ENCODE measurements at regions not wholly inside any gene's neighbourhood (a gene's known extent, or its start where the extent isn't known, plus 50 kb on each side); places are given as distances from the start of the nearest gene placed in this dataset.

DNA sequence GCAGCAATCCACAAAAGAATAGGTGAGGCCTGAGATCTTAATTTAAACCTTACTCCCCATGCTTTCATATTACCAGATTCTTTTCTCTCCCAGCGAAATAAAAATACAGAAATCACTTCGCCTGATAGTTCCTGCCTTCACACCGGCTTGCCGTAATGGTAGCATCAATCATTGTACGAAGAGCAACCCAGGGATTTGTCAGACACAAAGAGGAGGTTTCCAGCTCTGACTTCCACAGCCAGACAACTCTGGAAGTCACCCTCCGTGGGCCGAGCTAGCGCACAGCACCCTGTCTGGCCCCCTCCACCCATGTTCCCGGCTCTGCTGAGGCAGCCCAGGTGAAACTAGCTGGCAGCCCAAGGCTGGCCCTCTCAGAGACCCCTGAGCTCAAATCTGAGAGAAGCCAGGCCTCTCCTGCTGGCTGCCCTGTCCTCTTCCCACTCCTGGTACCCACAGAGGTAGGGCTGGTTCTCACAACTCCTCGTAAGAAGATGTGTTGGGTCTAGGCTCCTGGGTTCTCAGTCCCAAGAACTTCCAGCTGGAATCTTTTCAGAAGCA, 156.9 kb upstream of the BNIP2 start:
- no peaks in the 10 kb centered on the region for H3K4me1 ChIP-seq (ENCODE audit: control insufficient read depth, low read length)
- no peaks in the 10 kb centered on the region for H3K36me3 ChIP-seq (ENCODE audit: control insufficient read depth, low read length)
- H3K4me2 ChIP-seq (ENCODE audit: low read length), result no peak overlapping the region
- H3K4me3 ChIP-seq (ENCODE audit: low read length), result no peak overlapping the region
- no peaks in the 10 kb centered on the region for H3K9me3 ChIP-seq (ENCODE audit: control insufficient read depth, insufficient read depth, low read length)
- no peak for TF ChIP-seq EZH2phosphoT487 (IDR thresholded peaks at IDR 0.05; ENCODE audit: borderline replicate concordance, low read length)
- TF ChIP-seq, protein P1, sequence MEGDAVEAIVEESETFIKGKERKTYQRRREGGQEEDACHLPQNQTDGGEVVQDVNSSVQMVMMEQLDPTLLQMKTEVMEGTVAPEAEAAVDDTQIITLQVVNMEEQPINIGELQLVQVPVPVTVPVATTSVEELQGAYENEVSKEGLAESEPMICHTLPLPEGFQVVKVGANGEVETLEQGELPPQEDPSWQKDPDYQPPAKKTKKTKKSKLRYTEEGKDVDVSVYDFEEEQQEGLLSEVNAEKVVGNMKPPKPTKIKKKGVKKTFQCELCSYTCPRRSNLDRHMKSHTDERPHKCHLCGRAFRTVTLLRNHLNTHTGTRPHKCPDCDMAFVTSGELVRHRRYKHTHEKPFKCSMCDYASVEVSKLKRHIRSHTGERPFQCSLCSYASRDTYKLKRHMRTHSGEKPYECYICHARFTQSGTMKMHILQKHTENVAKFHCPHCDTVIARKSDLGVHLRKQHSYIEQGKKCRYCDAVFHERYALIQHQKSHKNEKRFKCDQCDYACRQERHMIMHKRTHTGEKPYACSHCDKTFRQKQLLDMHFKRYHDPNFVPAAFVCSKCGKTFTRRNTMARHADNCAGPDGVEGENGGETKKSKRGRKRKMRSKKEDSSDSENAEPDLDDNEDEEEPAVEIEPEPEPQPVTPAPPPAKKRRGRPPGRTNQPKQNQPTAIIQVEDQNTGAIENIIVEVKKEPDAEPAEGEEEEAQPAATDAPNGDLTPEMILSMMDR (IDR thresholded peaks at IDR 0.05; ENCODE audit: low read depth, low read length, poor library complexity, severe bottlenecking), result no peak
- H4K20me1 ChIP-seq (ENCODE audit: control insufficient read depth, insufficient read depth, low read depth, low read length), result no peaks in the 10 kb centered on the region
- H3K9me2 ChIP-seq (replicated peaks; ENCODE audit: control insufficient read depth, low read length), result no peaks in the 10 kb centered on the region
- H3K79me2 ChIP-seq (ENCODE audit: control insufficient read depth, low read length), result no peaks in the 10 kb centered on the region
- H3K27ac ChIP-seq (ENCODE audit: low read depth, low read length), result no peak overlapping the region
- no peaks in the 10 kb centered on the region for H3F3A ChIP-seq (ENCODE audit: control insufficient read depth, insufficient read depth)
- H3K27me3 ChIP-seq (ENCODE audit: control insufficient read depth, low read length), result no peaks in the 10 kb centered on the region

DNA sequence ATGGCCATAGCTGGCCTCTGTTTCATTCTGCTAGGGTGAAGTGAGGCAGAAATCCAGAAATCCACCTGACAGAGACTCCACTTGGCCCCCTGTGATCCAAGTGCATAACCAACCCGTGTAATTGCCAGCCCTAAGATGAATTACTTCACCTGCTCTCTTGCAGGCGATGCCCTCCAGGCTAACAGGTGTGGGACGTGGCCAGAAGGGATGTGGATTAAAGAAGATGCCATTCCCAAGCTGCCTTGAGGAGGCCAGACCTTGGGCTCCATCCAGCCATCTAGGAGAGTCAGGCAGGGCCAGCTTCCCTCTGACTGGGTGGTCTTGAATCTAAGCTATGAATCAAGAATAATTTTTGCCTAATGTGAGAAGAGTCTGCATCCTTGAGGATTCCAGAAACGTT, 154.5 kb upstream of the BNIP2 start:
- Histone ChIP-seq H3K4me1 (ENCODE audit: control insufficient read depth, low read length) (no peaks in the 10 kb centered on the region), H3K4me2 (ENCODE audit: low read length) (no peak overlapping the region), H4K20me1 (ENCODE audit: control insufficient read depth, insufficient read depth, low read depth, low read length) (no peaks in the 10 kb centered on the region), H3K36me3 (ENCODE audit: control insufficient read depth, low read length) (no peaks in the 10 kb centered on the region), H3K79me2 (ENCODE audit: control insufficient read depth, low read length) (no peaks in the 10 kb centered on the region), H3K9me2 (replicated peaks; ENCODE audit: control insufficient read depth, low read length) (no peaks in the 10 kb centered on the region), H3K27ac (ENCODE audit: low read depth, low read length) (no peak overlapping the region), H3F3A (ENCODE audit: control insufficient read depth, insufficient read depth) (no peaks in the 10 kb centered on the region), H3K4me3 (ENCODE audit: low read length) (no peak overlapping the region), H3K27me3 (ENCODE audit: control insufficient read depth, low read length) (no peaks in the 10 kb centered on the region), H3K9me3 (ENCODE audit: control insufficient read depth, insufficient read depth, low read length) (no peaks in the 10 kb centered on the region)
- no peak for TF ChIP-seq EZH2phosphoT487 (IDR thresholded peaks at IDR 0.05; ENCODE audit: borderline replicate concordance, low read length)
- TF ChIP-seq, protein P1 (IDR thresholded peaks at IDR 0.05; ENCODE audit: low read depth, low read length, poor library complexity, severe bottlenecking), result no peak

DNA sequence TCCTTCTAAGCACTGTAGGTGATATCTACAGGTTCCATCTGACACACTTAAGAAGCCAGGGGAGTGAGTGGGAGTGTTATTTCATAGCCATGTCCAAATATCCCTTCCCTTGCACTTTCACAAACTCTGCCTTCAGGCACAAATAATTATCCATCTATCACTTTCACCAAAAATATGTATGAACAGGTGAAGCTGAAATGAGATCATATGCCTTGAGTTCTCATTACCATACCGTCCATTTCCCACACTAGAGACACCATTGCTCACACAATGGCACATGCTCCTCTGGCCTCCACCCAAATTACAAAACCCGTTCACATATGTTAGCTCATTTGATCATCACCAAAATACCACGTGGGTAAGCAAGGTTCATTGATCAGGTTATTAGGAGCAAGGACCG, 151.9 kb upstream of the BNIP2 start:
- no peaks in the 10 kb centered on the region for H3K4me1 ChIP-seq (ENCODE audit: control insufficient read depth, low read length)
- H3K36me3 ChIP-seq (ENCODE audit: control insufficient read depth, low read length), result no peaks in the 10 kb centered on the region
- no peaks in the 10 kb centered on the region for H4K20me1 ChIP-seq (ENCODE audit: control insufficient read depth, insufficient read depth, low read depth, low read length)
- H3K9me3 ChIP-seq (ENCODE audit: control insufficient read depth, insufficient read depth, low read length), result no peaks in the 10 kb centered on the region
- no peak overlapping the region for H3K4me3 ChIP-seq (ENCODE audit: low read length)
- H3K27me3 ChIP-seq (ENCODE audit: control insufficient read depth, low read length), result peaks cover 5% of the 10 kb centered on the region; the same call in 1 of the 2 replicates
- H3K4me2 ChIP-seq (ENCODE audit: low read length), result no peak overlapping the region
- TF ChIP-seq, protein P1 (IDR thresholded peaks at IDR 0.05; ENCODE audit: low read depth, low read length, poor library complexity, severe bottlenecking), result no peak
- no peak for TF ChIP-seq EZH2phosphoT487 (IDR thresholded peaks at IDR 0.05; ENCODE audit: borderline replicate concordance, low read length)
- H3K79me2 ChIP-seq (ENCODE audit: control insufficient read depth, low read length), result no peaks in the 10 kb centered on the region
- H3F3A ChIP-seq (ENCODE audit: control insufficient read depth, insufficient read depth), result no peaks in the 10 kb centered on the region
- H3K27ac ChIP-seq (ENCODE audit: low read depth, low read length), result no peak overlapping the region
- no peaks in the 10 kb centered on the region for H3K9me2 ChIP-seq (replicated peaks; ENCODE audit: control insufficient read depth, low read length)

All from DOHH2 (cell line).